ENCODE measurements at regions not wholly inside any gene's neighbourhood (a gene's known extent, or its start where the extent isn't known, plus 50 kb on each side); places are given as distances from the start of the nearest gene placed in this dataset.

- DNase-seq, result no peak
Observed at GRCh38 chr3:124092811-124093210, 100.9 kb upstream of the ROPN1 start.

GRCh38 chr3:124094496-124094895, 102.6 kb upstream of the ROPN1 start:
- no peak for DNase-seq

DNA sequence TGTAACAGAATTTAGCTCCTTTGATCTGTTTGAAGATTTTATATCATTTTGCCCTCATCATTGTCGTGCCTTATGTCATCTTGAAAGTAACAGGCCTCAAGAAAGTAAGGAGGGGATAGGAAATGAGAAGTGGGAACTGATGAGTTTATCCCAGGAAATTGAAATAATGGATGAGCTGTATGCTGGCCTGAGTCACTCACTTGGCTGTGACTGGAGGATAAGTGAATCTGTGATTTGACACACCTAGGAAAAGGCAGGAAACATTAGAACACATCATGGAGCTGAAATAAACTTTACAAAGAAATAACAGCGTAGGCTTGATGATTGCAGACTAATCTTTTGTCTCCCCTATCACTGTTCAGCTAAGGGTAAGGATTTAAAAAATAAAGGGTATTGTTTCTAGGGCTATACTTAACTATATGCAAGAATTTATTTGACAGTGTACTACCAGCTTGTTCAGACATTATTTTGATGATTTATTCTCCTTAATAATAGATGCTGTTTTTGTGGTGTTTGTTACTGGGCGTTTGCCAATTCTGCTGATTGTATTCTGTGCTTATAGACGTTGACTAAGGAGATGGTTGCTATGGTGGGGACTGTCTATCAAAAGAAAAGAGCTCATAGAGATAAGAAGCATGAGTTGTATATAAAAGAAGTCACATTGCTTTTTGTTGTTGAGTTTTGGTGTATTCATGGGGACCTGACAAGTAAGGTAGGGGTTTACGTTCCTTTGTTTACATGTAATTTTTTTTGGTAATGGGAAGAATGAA, 105.6 kb upstream of the ROPN1 start:
- DNase-seq, result no peak

DNA sequence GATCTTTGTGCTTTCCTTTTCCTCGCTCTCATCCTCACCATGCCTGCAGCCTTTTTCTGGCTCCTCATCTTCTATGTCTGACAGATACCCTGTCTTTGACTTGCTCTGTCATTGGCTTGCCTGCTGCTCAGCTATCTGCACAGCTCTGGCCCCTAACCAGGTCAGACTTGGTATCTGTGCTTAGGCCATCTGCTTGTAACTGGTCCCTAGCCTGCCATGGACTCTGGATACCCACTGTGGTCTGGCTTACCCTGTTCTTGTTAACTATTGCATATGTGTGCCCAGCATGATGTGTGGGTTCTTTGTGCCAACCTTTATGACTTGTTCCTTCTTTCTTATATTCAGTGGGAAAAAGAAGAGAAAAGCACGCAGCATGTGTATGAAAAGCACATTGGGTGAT, 109.7 kb upstream of the ROPN1 start:
- no peak for DNase-seq

GRCh38 chr3:124107104-124107890, 115.4 kb upstream of the ROPN1 start:
- no peak for DNase-seq

DNA sequence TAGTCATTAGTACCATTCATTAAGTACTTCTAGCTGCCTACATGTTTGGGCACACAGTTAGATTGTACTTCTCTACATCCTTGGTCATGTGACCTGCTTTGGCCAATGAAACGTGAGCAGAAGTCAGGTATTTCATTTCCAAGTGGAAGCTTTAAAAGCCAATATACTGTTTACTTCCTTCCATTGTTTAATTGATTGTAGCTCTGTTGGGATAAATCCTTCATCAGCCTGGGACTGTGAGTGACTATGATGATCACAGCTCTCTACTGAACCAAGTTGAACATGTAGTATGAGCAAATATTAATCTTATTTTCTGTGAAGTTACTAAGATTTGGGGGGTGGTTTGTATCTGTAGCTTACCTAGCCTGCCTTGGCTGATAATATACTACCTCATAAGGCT, 116.5 kb upstream of the ROPN1 start:
- no peak for DNase-seq

DNA sequence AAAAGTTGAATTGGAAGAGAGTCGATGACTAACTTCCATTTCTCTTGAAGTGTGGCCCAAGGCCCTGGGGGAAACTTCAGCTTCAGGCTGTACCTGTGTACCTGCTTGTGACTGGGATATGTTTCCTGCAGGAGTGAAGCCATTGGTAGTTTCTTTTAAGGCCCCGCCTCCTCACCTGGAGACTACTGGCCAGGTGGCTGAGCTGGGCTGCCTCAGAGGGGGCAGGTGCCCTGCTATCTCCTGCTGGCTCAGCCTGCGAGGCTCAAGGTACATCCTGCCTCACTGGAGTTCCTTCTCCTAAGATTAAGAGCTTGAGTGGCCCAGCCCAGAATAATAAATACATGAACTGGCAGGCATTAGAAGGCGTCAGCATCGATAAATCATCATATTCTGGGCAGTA, 121.6 kb upstream of the ROPN1 start:
- DNase-seq, result no peak

- no peak for DNase-seq
Observed at GRCh38 chr3:124115279-124115678, 123.4 kb upstream of the ROPN1 start.

DNA sequence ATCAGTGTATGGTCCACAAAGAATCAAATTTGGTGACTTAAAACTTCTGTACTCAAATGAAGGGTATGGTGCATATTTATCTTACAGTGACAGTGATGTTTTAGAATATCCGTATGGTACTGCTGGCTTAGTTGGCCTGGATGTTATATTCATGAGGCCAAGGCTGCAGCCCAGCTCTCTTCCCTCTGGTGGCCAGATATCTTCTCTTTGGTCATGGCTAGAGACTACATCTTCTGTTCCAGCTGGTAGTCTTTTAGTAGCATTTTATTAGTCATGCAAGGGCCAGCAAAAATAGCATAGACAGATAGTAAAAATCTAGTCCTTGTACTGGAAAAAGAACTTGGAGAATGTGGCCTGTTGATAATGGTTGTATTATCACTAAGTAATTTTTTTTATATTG, 124.0 kb upstream of the ROPN1 start:
- no peak for DNase-seq

DNA sequence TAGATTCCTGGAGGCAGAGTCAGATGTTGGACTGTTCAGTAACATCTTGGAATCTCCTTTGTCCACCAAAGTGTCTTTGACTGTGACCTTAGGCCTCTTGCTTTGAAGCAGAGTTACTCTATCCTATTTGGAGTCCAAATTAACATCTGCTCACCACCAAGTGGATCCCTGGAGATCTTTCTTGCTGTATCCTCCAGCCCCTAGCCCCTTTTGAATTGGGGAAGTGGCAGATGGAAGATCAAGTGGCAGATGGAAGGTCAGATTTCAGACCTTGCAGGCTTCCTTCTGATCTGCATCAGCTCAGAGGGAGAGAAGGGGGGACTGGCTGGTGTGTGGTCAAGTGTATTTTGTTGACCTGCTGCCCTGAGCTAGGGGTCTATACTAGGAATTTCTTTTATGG, 125.0 kb upstream of the ROPN1 start:
- DNase-seq, result no peak

DNA sequence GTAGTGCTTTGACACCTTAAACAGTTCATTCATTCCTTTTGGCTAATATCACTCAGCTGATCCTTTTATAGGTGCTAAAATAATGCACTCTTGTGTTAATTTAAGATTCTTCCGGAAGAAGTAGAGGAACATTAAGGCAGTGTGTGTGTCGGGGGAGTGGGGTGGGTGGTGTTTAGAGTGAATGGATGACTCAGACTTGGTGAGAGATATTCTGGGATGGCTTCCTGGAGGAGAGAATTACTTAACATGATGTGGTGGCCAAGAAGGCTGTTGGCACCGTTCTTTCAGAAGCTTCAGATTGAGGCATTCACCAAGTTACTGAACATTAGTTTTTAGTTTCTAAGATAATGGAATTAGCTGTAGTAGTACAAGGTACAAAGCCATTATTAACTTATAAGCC, 125.6 kb upstream of the ROPN1 start:
- DNase-seq, result no peak

GRCh38 chr3:124118397-124118796, 126.5 kb upstream of the ROPN1 start:
- DNase-seq, result no peak

DNA sequence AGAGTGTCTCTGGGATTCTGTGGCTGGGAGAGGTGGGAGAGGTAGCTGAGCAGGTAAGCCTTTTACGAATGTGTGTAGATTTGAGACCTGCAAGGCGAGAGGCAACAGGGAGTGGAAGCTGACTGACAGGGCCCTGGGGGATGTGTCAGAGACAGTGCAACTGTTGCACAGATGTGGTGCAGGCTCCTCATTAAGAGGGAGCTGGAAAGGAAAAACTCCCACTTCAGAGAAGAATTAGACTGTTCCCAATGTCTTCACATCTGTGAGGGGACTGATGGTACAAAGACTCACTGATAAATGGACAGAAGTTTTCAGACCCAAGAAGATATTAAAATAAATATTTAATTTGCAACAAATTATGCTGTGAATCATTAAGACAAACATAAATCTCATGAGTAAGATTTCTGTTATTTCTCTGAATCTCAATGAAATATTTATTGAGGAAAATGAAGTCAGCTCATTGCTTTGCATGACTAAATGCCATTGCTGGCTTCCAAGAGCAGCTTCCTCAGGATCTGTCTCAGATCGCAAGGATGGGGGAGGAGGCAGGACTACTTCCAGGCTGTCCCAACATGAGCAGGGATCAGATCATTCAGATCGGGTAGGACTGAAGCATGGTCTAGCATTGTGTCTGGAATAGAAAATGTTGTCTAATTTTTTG, 127.3 kb upstream of the ROPN1 start:
- DNase-seq, result no peak

GRCh38 chr3:124121379-124122312, 129.7 kb upstream of the ROPN1 start:
- DNase-seq, result no peak

- no peak for DNase-seq
Observed at GRCh38 chr3:124125315-124125714, 133.4 kb upstream of the ROPN1 start.

- DNase-seq, result no peak
Observed at GRCh38 chr3:124126436-124127023, 134.6 kb upstream of the ROPN1 start.

GRCh38 chr3:124131158-124131557, 139.2 kb upstream of the ROPN1 start:
- no peak for DNase-seq

DNA sequence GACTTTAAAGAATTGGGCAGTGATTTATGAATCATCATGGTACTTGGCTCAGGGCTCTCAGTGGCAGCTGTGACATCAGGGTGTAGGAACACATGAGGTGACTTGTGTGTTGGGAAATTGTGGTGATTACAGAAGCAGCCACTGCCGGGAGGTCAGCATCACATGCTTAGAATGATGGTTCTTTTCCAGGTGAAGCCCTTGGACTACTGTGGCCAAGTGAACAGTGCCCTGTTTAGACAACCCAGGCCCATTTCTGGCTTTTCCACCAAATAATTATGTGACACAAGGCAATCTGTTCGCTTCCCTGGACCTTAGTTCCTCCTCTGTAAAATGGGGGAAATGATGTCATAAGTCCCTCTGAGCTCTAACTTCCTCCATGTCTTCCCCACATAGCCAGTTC, 139.7 kb upstream of the ROPN1 start:
- no peak for DNase-seq

GRCh38 chr3:124132813-124133212, 140.9 kb upstream of the ROPN1 start:
- no peak for DNase-seq

GRCh38 chr3:124133366-124133940, 141.5 kb upstream of the ROPN1 start:
- DNase-seq, result no peak

GRCh38 chr3:124137216-124137615, 145.3 kb upstream of the ROPN1 start:
- no peak for DNase-seq

- no peak for DNase-seq
Observed at GRCh38 chr3:124138148-124138547, 146.2 kb upstream of the ROPN1 start.
